ENCODE measurements at regions not wholly inside any gene's neighbourhood (a gene's known extent, or its start where the extent isn't known, plus 50 kb on each side); places are given as distances from the start of the nearest gene placed in this dataset.

DNA sequence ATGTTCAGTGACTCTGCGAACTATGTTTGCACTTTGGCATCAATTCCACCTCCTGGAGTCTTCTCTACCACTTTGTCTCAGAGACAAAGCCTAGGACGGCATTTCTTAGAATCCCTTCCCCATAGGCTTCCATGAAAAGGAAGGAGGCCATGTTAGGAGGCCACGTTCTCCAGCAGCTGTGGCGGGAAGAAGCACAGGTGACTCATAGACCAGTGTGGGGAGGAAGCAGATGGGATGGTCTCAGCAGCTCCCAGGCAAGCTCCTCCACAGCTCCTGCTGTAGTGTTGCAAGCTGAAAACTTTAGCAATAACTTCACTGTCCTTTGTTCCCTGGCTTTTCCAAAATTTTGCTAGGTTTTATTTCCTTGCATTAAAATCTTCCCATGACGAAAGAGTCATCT lies 781.3 kb upstream of the ID2 start:
- peak; percentile 4 for DNase-seq
- H3K4me1 Mint-ChIP-seq (ENCODE audit: low read depth), result peaks cover 16% of the 10 kb centered on the region
- TF ChIP-seq CTCF (IDR thresholded peaks at IDR 0.05), result no peak
- no peaks in the 10 kb centered on the region for H3K36me3 Mint-ChIP-seq (ENCODE audit: low read depth)
- POLR2A ChIA-PET, result no interaction called here
- no peak overlapping the region for H3K27ac Mint-ChIP-seq
- H3K9me3 Mint-ChIP-seq, result no peaks in the 10 kb centered on the region
- CTCF ChIA-PET, result interaction anchor here (0.9 kb wide), 1 partner anchor 11 kb away, joined by 3 read pairs; no protein-coding TSS in a partner anchor
- H3K27me3 Mint-ChIP-seq, result peaks cover 4% of the 10 kb centered on the region
- no peak overlapping the region for H3K4me3 Mint-ChIP-seq
- no peak for ATAC-seq
- intact Hi-C loops (cut with micrococcal nuclease), result no loop called here

- H3K27ac Mint-ChIP-seq, result no peak overlapping the region
- H3K9me3 Mint-ChIP-seq, result no peaks in the 10 kb centered on the region
- CTCF ChIA-PET, result no interaction called here
- no peak for TF ChIP-seq CTCF (IDR thresholded peaks at IDR 0.05)
- peaks cover 16% of the 10 kb centered on the region for H3K4me1 Mint-ChIP-seq (ENCODE audit: low read depth)
- no peaks in the 10 kb centered on the region for H3K36me3 Mint-ChIP-seq (ENCODE audit: low read depth)
- DNase-seq (no peak), ATAC-seq (no peak)
- intact Hi-C loops (cut with micrococcal nuclease), result no loop called here
- no peak overlapping the region for H3K4me3 Mint-ChIP-seq
- POLR2A ChIA-PET, result no interaction called here
- H3K27me3 Mint-ChIP-seq, result peaks cover 4% of the 10 kb centered on the region
These were observed 779.5 kb upstream of the ID2 start for GRCh38 chr2:7902251-7902765.

DNA sequence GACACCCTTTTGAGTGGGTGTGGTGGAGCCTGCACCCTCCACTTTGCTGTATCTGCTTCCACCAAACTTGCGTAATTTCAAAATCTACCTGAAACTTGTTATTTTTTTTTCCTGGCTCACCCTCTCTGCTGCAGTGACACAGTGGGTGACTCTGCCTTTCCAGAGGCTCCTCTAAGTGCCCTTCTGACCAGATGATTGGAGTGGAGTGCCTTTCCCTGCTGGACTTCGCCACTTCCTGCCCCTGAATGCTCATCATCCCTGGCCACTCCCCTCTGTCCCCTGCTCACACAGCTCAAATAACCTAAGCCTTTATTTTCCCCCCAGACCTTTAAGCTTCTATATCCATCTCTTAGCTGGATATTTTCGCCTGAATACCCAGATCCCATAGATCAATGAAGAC lies 777.5 kb upstream of the ID2 start:
- ATAC-seq (no peak), DNase-seq (no peak)
- ChIA-PET CTCF (no interaction called here), POLR2A (no interaction called here)
- Mint-ChIP-seq H3K36me3 (ENCODE audit: low read depth) (peaks cover 2% of the 10 kb centered on the region), H3K27ac (no peak overlapping the region), H3K27me3 (peaks cover 2% of the 10 kb centered on the region), H3K9me3 (peaks cover 1% of the 10 kb centered on the region), H3K4me3 (no peak overlapping the region), H3K4me1 (ENCODE audit: low read depth) (peaks cover 12% of the 10 kb centered on the region)
- TF ChIP-seq CTCF (IDR thresholded peaks at IDR 0.05), result no peak
- intact Hi-C loops (cut with micrococcal nuclease), result no loop called here

DNA sequence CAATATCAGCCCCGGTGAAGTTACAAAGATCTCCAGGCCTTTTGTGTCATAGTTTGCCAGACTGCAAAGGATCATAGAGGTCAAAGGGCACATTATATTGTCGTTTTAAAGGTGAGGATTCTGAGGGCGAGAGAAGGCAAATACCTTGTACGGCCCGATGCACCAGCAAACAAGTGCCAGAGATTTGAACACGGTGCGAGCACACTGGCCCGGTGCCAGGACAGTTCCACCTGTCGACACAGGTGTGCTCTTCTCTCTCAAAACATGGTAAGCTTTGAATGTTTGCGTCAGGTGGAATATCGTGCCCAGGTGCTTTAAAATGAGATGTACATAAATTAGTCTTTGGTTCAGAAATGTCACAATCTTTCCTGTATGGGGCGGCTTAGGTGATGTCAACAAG lies 776.1 kb upstream of the ID2 start:
- peaks cover 2% of the 10 kb centered on the region for H3K4me1 Mint-ChIP-seq (ENCODE audit: low read depth)
- POLR2A ChIA-PET, result no interaction called here

GRCh38 chr2:7906431-7906830 lies 775.4 kb upstream of the ID2 start:
- TF ChIP-seq CTCF (IDR thresholded peaks at IDR 0.05), result no peak
- POLR2A ChIA-PET, result no interaction called here
- no peak overlapping the region for H3K4me3 Mint-ChIP-seq
- peaks cover 2% of the 10 kb centered on the region for H3K36me3 Mint-ChIP-seq (ENCODE audit: low read depth)
- no peak overlapping the region for H3K27ac Mint-ChIP-seq
- CTCF ChIA-PET, result no interaction called here
- ATAC-seq, result no peak
- no peaks in the 10 kb centered on the region for H3K27me3 Mint-ChIP-seq
- intact Hi-C loops (cut with micrococcal nuclease), result no loop called here
- H3K4me1 Mint-ChIP-seq (ENCODE audit: low read depth), result no peaks in the 10 kb centered on the region
- peaks cover 1% of the 10 kb centered on the region for H3K9me3 Mint-ChIP-seq
- DNase-seq, result no peak

More for the DNA sequence above, 776.1 kb upstream of the ID2 start:
- H3K4me3 Mint-ChIP-seq, result no peak overlapping the region
- intact Hi-C loops (cut with micrococcal nuclease), result no loop called here
- no peak overlapping the region for H3K27ac Mint-ChIP-seq
- ATAC-seq, result no peak
- CTCF ChIA-PET, result no interaction called here
- H3K9me3 Mint-ChIP-seq, result peaks cover 1% of the 10 kb centered on the region
- H3K36me3 Mint-ChIP-seq (ENCODE audit: low read depth), result peaks cover 2% of the 10 kb centered on the region
- DNase-seq, result no peak
- no peak for TF ChIP-seq CTCF (IDR thresholded peaks at IDR 0.05)
- H3K27me3 Mint-ChIP-seq, result no peaks in the 10 kb centered on the region
